SU-DHL-6 (cell line): ENCODE measurements at regions not wholly inside any gene's neighbourhood (a gene's known extent, or its start where the extent isn't known, plus 50 kb on each side); places are given as distances from the start of the nearest gene placed in this dataset.

Source experiments
- CTCF ChIP-seq: fragments of 200-600 bp; sonication (generic); IDR thresholded peaks from one replicate; pipeline ENCODE4 v1.5.1; 2017; ENCODE audit warnings: antibody characterized with exemption, mild to moderate bottlenecking, low read length, moderate library complexity; ENCODE audit not compliant: insufficient read depth, poor library complexity, severe bottlenecking
- EZH2phosphoT487 ChIP-seq: fragments of 200-600 bp; sonication (generic), shearing (Covaris generic); conservative IDR thresholded peaks from 2 replicates; pipeline ENCODE4 v1.6.1; 2018; ENCODE audit warnings: mild to moderate bottlenecking, antibody characterized with exemption, low read length, moderate library complexity, mixed read lengths

- TF ChIP-seq EZH2phosphoT487 = no peak
- no peak for TF ChIP-seq CTCF
Observed at GRCh38 chr4:62387808-62388207, 1187.7 kb downstream of the ADGRL3 start.
